ENCODE measurements at regions not wholly inside any gene's neighbourhood (a gene's known extent, or its start where the extent isn't known, plus 50 kb on each side); places are given as distances from the start of the nearest gene placed in this dataset.

GRCh38 chr1:181335631-181336030 is 147.7 kb upstream of the CACNA1E start:
- H3K4me1 ChIP-seq (ENCODE audit: insufficient read depth, low read length, poor library complexity, severe bottlenecking) = no peaks in the 10 kb centered on the region
- H3K4me3 ChIP-seq (ENCODE audit: low read length, poor library complexity, severe bottlenecking) = no peak overlapping the region
- TF ChIP-seq EZH2phosphoT487 (IDR thresholded peaks at IDR 0.05; ENCODE audit: borderline replicate concordance) (no peak), CTCF (conservative IDR thresholded peaks at IDR 0.05; ENCODE audit: low read length) (no peak)
- no peak overlapping the region for H3K4me2 ChIP-seq (ENCODE audit: low read depth, low read length, poor library complexity, severe bottlenecking)
- no peaks in the 10 kb centered on the region for H3K79me2 ChIP-seq (ENCODE audit: insufficient read depth, low read length)
- H4K20me1 ChIP-seq (ENCODE audit: insufficient read depth, low read length, poor library complexity, severe bottlenecking) = no peaks in the 10 kb centered on the region
- H3K9me3 ChIP-seq (ENCODE audit: insufficient read depth, low read depth, low read length) = no peaks in the 10 kb centered on the region
- H3K36me3 ChIP-seq (ENCODE audit: insufficient read depth, low read length) = no peaks in the 10 kb centered on the region
- H3K27me3 ChIP-seq (ENCODE audit: insufficient read depth, low read length, poor library complexity, severe bottlenecking) = no peaks in the 10 kb centered on the region
- no peaks in the 10 kb centered on the region for H3F3A ChIP-seq (ENCODE audit: low read depth)
- no peak overlapping the region for H3K9ac ChIP-seq (ENCODE audit: low read depth, low read length, poor library complexity, severe bottlenecking)
- no peaks in the 10 kb centered on the region for H3K9me2 ChIP-seq (replicated peaks; ENCODE audit: low read depth, low read length)
- no peak overlapping the region for H2AFZ ChIP-seq (ENCODE audit: low read length)

GRCh38 chr1:181341026-181341632 is 142.2 kb upstream of the CACNA1E start:
- no peak overlapping the region for H3K4me3 ChIP-seq (ENCODE audit: low read length, poor library complexity, severe bottlenecking)
- H3K9me2 ChIP-seq (replicated peaks; ENCODE audit: low read depth, low read length) = no peaks in the 10 kb centered on the region
- no peaks in the 10 kb centered on the region for H3K36me3 ChIP-seq (ENCODE audit: insufficient read depth, low read length)
- no peak for TF ChIP-seq EZH2phosphoT487 (IDR thresholded peaks at IDR 0.05; ENCODE audit: borderline replicate concordance)
- no peak for TF ChIP-seq CTCF (conservative IDR thresholded peaks at IDR 0.05; ENCODE audit: low read length)
- H2AFZ ChIP-seq (ENCODE audit: low read length) = no peak overlapping the region
- no peaks in the 10 kb centered on the region for H3K27me3 ChIP-seq (ENCODE audit: insufficient read depth, low read length, poor library complexity, severe bottlenecking)
- no peaks in the 10 kb centered on the region for H4K20me1 ChIP-seq (ENCODE audit: insufficient read depth, low read length, poor library complexity, severe bottlenecking)
- no peaks in the 10 kb centered on the region for H3K79me2 ChIP-seq (ENCODE audit: insufficient read depth, low read length)
- no peaks in the 10 kb centered on the region for H3K9me3 ChIP-seq (ENCODE audit: insufficient read depth, low read depth, low read length)
- H3K9ac ChIP-seq (ENCODE audit: low read depth, low read length, poor library complexity, severe bottlenecking) = no peak overlapping the region
- H3F3A ChIP-seq (ENCODE audit: low read depth) = no peaks in the 10 kb centered on the region
- H3K4me1 ChIP-seq (ENCODE audit: insufficient read depth, low read length, poor library complexity, severe bottlenecking) = no peaks in the 10 kb centered on the region
- H3K4me2 ChIP-seq (ENCODE audit: low read depth, low read length, poor library complexity, severe bottlenecking) = no peak overlapping the region

- H3K27me3 ChIP-seq (ENCODE audit: insufficient read depth, low read length, poor library complexity, severe bottlenecking) = no peaks in the 10 kb centered on the region
- H3K4me2 ChIP-seq (ENCODE audit: low read depth, low read length, poor library complexity, severe bottlenecking) = no peak overlapping the region
- no peaks in the 10 kb centered on the region for H3K9me2 ChIP-seq (replicated peaks; ENCODE audit: low read depth, low read length)
- H3K9me3 ChIP-seq (ENCODE audit: insufficient read depth, low read depth, low read length) = no peaks in the 10 kb centered on the region
- no peak overlapping the region for H3K4me3 ChIP-seq (ENCODE audit: low read length, poor library complexity, severe bottlenecking)
- no peaks in the 10 kb centered on the region for H3K4me1 ChIP-seq (ENCODE audit: insufficient read depth, low read length, poor library complexity, severe bottlenecking)
- H3F3A ChIP-seq (ENCODE audit: low read depth) = no peaks in the 10 kb centered on the region
- TF ChIP-seq EZH2phosphoT487 (IDR thresholded peaks at IDR 0.05; ENCODE audit: borderline replicate concordance) (no peak), CTCF (conservative IDR thresholded peaks at IDR 0.05; ENCODE audit: low read length) (no peak)
- H3K79me2 ChIP-seq (ENCODE audit: insufficient read depth, low read length) = no peaks in the 10 kb centered on the region
- H4K20me1 ChIP-seq (ENCODE audit: insufficient read depth, low read length, poor library complexity, severe bottlenecking) = no peaks in the 10 kb centered on the region
- no peak overlapping the region for H2AFZ ChIP-seq (ENCODE audit: low read length)
- H3K9ac ChIP-seq (ENCODE audit: low read depth, low read length, poor library complexity, severe bottlenecking) = no peak overlapping the region
- H3K36me3 ChIP-seq (ENCODE audit: insufficient read depth, low read length) = no peaks in the 10 kb centered on the region
Observed at GRCh38 chr1:181344091-181344490, 139.2 kb upstream of the CACNA1E start.

Measured in Loucy (cell line).